Adrenal gland (tissue), 5 donors: ENCODE measurements at regions not wholly inside any gene's neighbourhood (a gene's known extent, or its start where the extent isn't known, plus 50 kb on each side); places are given as distances from the start of the nearest gene placed in this dataset.

Experiments used
- CTCF ChIP-seq, 6 experiments: fragments of 450-650 bp in 4 of 6; fragments of 200-600 bp in 2 of 6; sonication (generic) in 1 of 6; IDR thresholded peaks; 1 replicate in 5 of 6; 2 replicates in 1 of 6; pipeline versions ENCODE4 v1.5.1 to v1.8.0; 2016 to 2021; ENCODE audit warnings: antibody characterized with exemption in 6 of 6, mild to moderate bottlenecking in 2 of 6, moderate library complexity in 1 of 6
- POLR2A ChIP-seq, 2 donors: fragments of 450-650 bp; IDR thresholded peaks; one replicate each; pipeline ENCODE4 v1.6.1; 2017; ENCODE audit warnings: antibody characterized with exemption in 2 of 2, mild to moderate bottlenecking in 2 of 2, moderate library complexity in 1 of 2
- donor health status: DM: no; HTN: no; CAD: no.

DNA sequence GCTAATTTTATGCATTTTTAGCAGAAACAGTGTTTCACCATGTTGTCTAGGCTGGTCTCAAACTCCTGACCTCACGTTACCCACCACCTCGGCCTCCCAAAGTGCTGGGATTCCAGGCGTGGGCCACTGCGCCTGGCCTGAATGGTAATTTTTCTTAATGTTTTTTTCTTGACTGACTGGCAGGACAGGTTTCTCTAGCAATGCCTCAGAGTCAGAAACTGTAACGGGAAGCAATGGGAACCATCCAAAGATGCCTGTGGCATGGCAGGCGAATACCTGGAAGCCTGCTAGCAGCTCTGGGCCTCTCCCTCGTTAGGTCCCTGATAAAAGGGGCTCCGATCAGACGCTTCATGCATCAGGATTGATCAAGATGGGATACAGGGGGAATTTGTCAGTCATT is 639.2 kb downstream of the NR2F1-AS1 start:
- TF ChIP-seq CTCF (IDR thresholded peaks at IDR 0.05) (no peak), POLR2A (IDR thresholded peaks at IDR 0.05) (no peak)
